Activated CD8-positive, alpha-beta T cell treated with anti-CD3 and anti-CD28 coated beads for 36 hours (primary cell): ENCODE measurements at regions not wholly inside any gene's neighbourhood (a gene's known extent, or its start where the extent isn't known, plus 50 kb on each side); places are given as distances from the start of the nearest gene placed in this dataset.

Experiments
- ATAC-seq: fragments of 200-7000 bp; cut with Tn5 transposase; one replicate; pipeline ENCODE4 v1.10.0; 2021; ENCODE audit warnings: mild to moderate bottlenecking, moderate library complexity
- CTCF ChIA-PET: fragments of 350-600 bp; sonication (Branson Sonifier 250); formaldehyde crosslinking; loops from one replicate; lab custom pipeline; 2021; ENCODE audit warnings: antibody characterized with exemption; lab: Charles Lee
- POLR2A ChIA-PET: fragments of 350-600 bp; sonication (Branson Sonifier 250); formaldehyde crosslinking; loops from one replicate; lab custom pipeline; 2021; ENCODE audit warnings: antibody characterized with exemption; lab: Charles Lee
- DNase-seq: peaks from one replicate; pipeline ENCODE4 v3.0.0-alpha.2; 2020
- H3K27ac Mint-ChIP-seq: one replicate; pipeline ENCODE4 v1.8.0; 2021; ENCODE audit warnings: mild to moderate bottlenecking, mixed read lengths
- H3K27me3 Mint-ChIP-seq: one replicate; pipeline ENCODE4 v1.8.0; 2021; ENCODE audit warnings: mixed read lengths
- H3K36me3 Mint-ChIP-seq: one replicate; pipeline ENCODE4 v1.8.0; 2021; ENCODE audit warnings: low read depth, mixed read lengths
- H3K4me1 Mint-ChIP-seq: one replicate; pipeline ENCODE4 v1.8.0; 2021; ENCODE audit warnings: low read depth, mixed read lengths
- H3K4me3 Mint-ChIP-seq: one replicate; pipeline ENCODE4 v1.8.0; 2021; ENCODE audit warnings: mild to moderate bottlenecking, moderate library complexity, mixed read lengths
- H3K9me3 Mint-ChIP-seq: one replicate; pipeline ENCODE4 v1.8.0; 2021; ENCODE audit warnings: mixed read lengths
- CTCF ChIP-seq: fragments of 200-600 bp; IDR thresholded peaks from one replicate; pipeline ENCODE4 v1.8.0; 2022; ENCODE audit warnings: antibody characterized with exemption, mild to moderate bottlenecking
- intact Hi-C: fragments of 100-400 bp; cut with micrococcal nuclease; formaldehyde crosslinking; loops from one replicate; pipeline ENCODE4 v1.10.0; 2022

GRCh38 chr11:15875943-15876342 lies 480.4 kb downstream of the SOX6 start:
- CTCF ChIA-PET: interaction anchor here (1.3 kb wide), 1 partner anchor 14 kb away, joined by 4 read pairs; no protein-coding TSS in a partner anchor
- Mint-ChIP-seq H3K27me3 (peaks cover 2% of the 10 kb centered on the region), H3K9me3 (no peaks in the 10 kb centered on the region), H3K36me3 (no peaks in the 10 kb centered on the region), H3K27ac (no peak overlapping the region), H3K4me1 (no peaks in the 10 kb centered on the region), H3K4me3 (no peak overlapping the region)
- ATAC-seq: no peak
- POLR2A ChIA-PET: no interaction called here
- DNase-seq: no peak
- TF ChIP-seq CTCF: no peak
- intact Hi-C loops: no loop called here

GRCh38 chr11:15878756-15879155 lies 477.6 kb downstream of the SOX6 start:
- ChIA-PET CTCF (no interaction called here), POLR2A (no interaction called here)
- no peak for TF ChIP-seq CTCF
- Mint-ChIP-seq H3K27me3 (peaks cover 2% of the 10 kb centered on the region), H3K27ac (no peak overlapping the region), H3K4me1 (no peaks in the 10 kb centered on the region), H3K36me3 (no peaks in the 10 kb centered on the region), H3K4me3 (no peak overlapping the region), H3K9me3 (no peaks in the 10 kb centered on the region)
- DNase-seq (no peak), ATAC-seq (no peak)
- intact Hi-C loops: no loop called here

GRCh38 chr11:15880291-15880690 lies 476.1 kb downstream of the SOX6 start:
- no peak overlapping the region for H3K27ac Mint-ChIP-seq
- no peak for DNase-seq
- POLR2A ChIA-PET: interaction anchor here (1.1 kb wide), 1 partner anchor 18 kb away, joined by 5 read pairs; no protein-coding TSS in a partner anchor
- H3K4me1 Mint-ChIP-seq: no peaks in the 10 kb centered on the region
- no peaks in the 10 kb centered on the region for H3K36me3 Mint-ChIP-seq
- intact Hi-C loops: no loop called here
- CTCF ChIA-PET: no interaction called here
- no peak for TF ChIP-seq CTCF
- peaks cover 2% of the 10 kb centered on the region for H3K27me3 Mint-ChIP-seq
- no peaks in the 10 kb centered on the region for H3K9me3 Mint-ChIP-seq
- ATAC-seq: no peak
- no peak overlapping the region for H3K4me3 Mint-ChIP-seq

- Mint-ChIP-seq H3K9me3 (no peaks in the 10 kb centered on the region), H3K4me3 (no peak overlapping the region), H3K36me3 (no peaks in the 10 kb centered on the region), H3K4me1 (no peaks in the 10 kb centered on the region), H3K27ac (no peak overlapping the region), H3K27me3 (peaks cover 5% of the 10 kb centered on the region)
- POLR2A ChIA-PET: no interaction called here
- TF ChIP-seq CTCF: no peak
- DNase-seq (no peak), ATAC-seq (no peak)
- CTCF ChIA-PET: no interaction called here
- intact Hi-C loops: no loop called here
Measured at GRCh38 chr11:15882876-15883454, 473.4 kb downstream of the SOX6 start.

GRCh38 chr11:15883455-15883920 lies 472.9 kb downstream of the SOX6 start:
- Mint-ChIP-seq H3K4me3 (no peak overlapping the region), H3K4me1 (no peaks in the 10 kb centered on the region), H3K36me3 (no peaks in the 10 kb centered on the region), H3K27me3 (peaks cover 5% of the 10 kb centered on the region), H3K27ac (no peak overlapping the region), H3K9me3 (no peaks in the 10 kb centered on the region)
- POLR2A ChIA-PET: no interaction called here
- TF ChIP-seq CTCF: no peak
- intact Hi-C loops: no loop called here
- CTCF ChIA-PET: no interaction called here
- DNase-seq (no peak), ATAC-seq (no peak)
